ENCODE measurements at regions not wholly inside any gene's neighbourhood (a gene's known extent, or its start where the extent isn't known, plus 50 kb on each side); places are given as distances from the start of the nearest gene placed in this dataset.

- Mint-ChIP-seq H3K36me3 (ENCODE audit: insufficient read depth, unreplicated experiment) (no peaks in the 10 kb centered on the region), H3K4me1 (ENCODE audit: low read depth, unreplicated experiment) (no peaks in the 10 kb centered on the region)
- no peak for DNase-seq
Observed at GRCh38 chr3:35114686-35115085, 524.6 kb upstream of the ARPP21 start.

GRCh38 chr3:35120026-35120425 lies 519.3 kb upstream of the ARPP21 start:
- H3K27me3 ChIP-seq (replicated peaks; ENCODE audit: control insufficient read depth, insufficient read depth, low read length): no peaks in the 10 kb centered on the region
- H3K27ac Mint-ChIP-seq (ENCODE audit: unreplicated experiment): no peak overlapping the region
- TF ChIP-seq CTCF (IDR thresholded peaks at IDR 0.05; ENCODE audit: insufficient read depth in 1 of 2, low read depth in 1 of 2, low read length in 1 of 2, severe bottlenecking in 1 of 2, unreplicated experiment in 1 of 2): no peak
- H3K36me3 ChIP-seq (ENCODE audit: control insufficient read depth, insufficient read depth, low read length): no peaks in the 10 kb centered on the region
- H3K4me3 Mint-ChIP-seq (ENCODE audit: unreplicated experiment): no peak overlapping the region
- no peaks in the 10 kb centered on the region for H3K36me3 Mint-ChIP-seq (ENCODE audit: insufficient read depth, unreplicated experiment)
- H3K4me1 ChIP-seq: no peaks in the 10 kb centered on the region
- intact Hi-C loops (cut with micrococcal nuclease; ENCODE audit: unreplicated experiment): no loop called here
- no peaks in the 10 kb centered on the region for H3K9me3 Mint-ChIP-seq (ENCODE audit: unreplicated experiment)
- no peaks in the 10 kb centered on the region for H3K9me3 ChIP-seq
- no peak overlapping the region for H3K4me3 ChIP-seq (ENCODE audit: low read depth, low read length)
- CTCF ChIA-PET: no interaction called here
- POLR2A ChIA-PET: no interaction called here
- no peaks in the 10 kb centered on the region for H3K4me1 Mint-ChIP-seq (ENCODE audit: low read depth, unreplicated experiment)
- no peaks in the 10 kb centered on the region for H3K27me3 Mint-ChIP-seq (ENCODE audit: insufficient read depth, unreplicated experiment)
- no TSS peak for BruUV-seq (replicated peaks)
- no peak for DNase-seq

More at GRCh38 chr3:35114686-35115085, 524.6 kb upstream of the ARPP21 start:
- Histone ChIP-seq H3K27me3 (replicated peaks; ENCODE audit: control insufficient read depth, insufficient read depth, low read length) (no peaks in the 10 kb centered on the region), H3K36me3 (ENCODE audit: control insufficient read depth, insufficient read depth, low read length) (no peaks in the 10 kb centered on the region), H3K4me1 (no peaks in the 10 kb centered on the region), H3K9me3 (no peaks in the 10 kb centered on the region), H3K4me3 (ENCODE audit: low read depth, low read length) (no peak overlapping the region)
- Mint-ChIP-seq H3K27me3 (ENCODE audit: insufficient read depth, unreplicated experiment) (peaks cover 2% of the 10 kb centered on the region), H3K27ac (ENCODE audit: unreplicated experiment) (no peak overlapping the region), H3K9me3 (ENCODE audit: unreplicated experiment) (no peaks in the 10 kb centered on the region), H3K4me3 (ENCODE audit: unreplicated experiment) (no peak overlapping the region)
- no TSS peak for BruUV-seq (replicated peaks)
- no peak for TF ChIP-seq CTCF (IDR thresholded peaks at IDR 0.05; ENCODE audit: insufficient read depth in 1 of 2, low read depth in 1 of 2, low read length in 1 of 2, severe bottlenecking in 1 of 2, unreplicated experiment in 1 of 2)
- CTCF ChIA-PET: no interaction called here
- intact Hi-C loops (cut with micrococcal nuclease; ENCODE audit: unreplicated experiment): no loop called here
- POLR2A ChIA-PET: no interaction called here

GRCh38 chr3:35137612-35138011 lies 501.7 kb upstream of the ARPP21 start:
- Mint-ChIP-seq H3K9me3 (ENCODE audit: unreplicated experiment) (peaks cover 10% of the 10 kb centered on the region), H3K4me1 (ENCODE audit: low read depth, unreplicated experiment) (no peaks in the 10 kb centered on the region)

More at GRCh38 chr3:35137612-35138011, 501.7 kb upstream of the ARPP21 start:
- no peak for TF ChIP-seq CTCF (IDR thresholded peaks at IDR 0.05; ENCODE audit: insufficient read depth in 1 of 2, low read depth in 1 of 2, low read length in 1 of 2, severe bottlenecking in 1 of 2, unreplicated experiment in 1 of 2)
- Histone ChIP-seq H3K36me3 (ENCODE audit: control insufficient read depth, insufficient read depth, low read length) (no peaks in the 10 kb centered on the region), H3K4me1 (no peaks in the 10 kb centered on the region), H3K4me3 (ENCODE audit: low read depth, low read length) (no peak overlapping the region), H3K9me3 (no peaks in the 10 kb centered on the region), H3K27me3 (replicated peaks; ENCODE audit: control insufficient read depth, insufficient read depth, low read length) (no peaks in the 10 kb centered on the region)
- no peak overlapping the region for H3K27ac Mint-ChIP-seq (ENCODE audit: unreplicated experiment)
- ChIA-PET POLR2A (no interaction called here), CTCF (no interaction called here)
- intact Hi-C loops (cut with micrococcal nuclease; ENCODE audit: unreplicated experiment): no loop called here
- H3K27me3 Mint-ChIP-seq (ENCODE audit: insufficient read depth, unreplicated experiment): no peaks in the 10 kb centered on the region
- DNase-seq: no peak
- H3K36me3 Mint-ChIP-seq (ENCODE audit: insufficient read depth, unreplicated experiment): no peaks in the 10 kb centered on the region
- no TSS peak for BruUV-seq (replicated peaks)
- no peak overlapping the region for H3K4me3 Mint-ChIP-seq (ENCODE audit: unreplicated experiment)

Measured in Caco-2 (cell line).